PC-3 (cell line): ENCODE measurements at regions not wholly inside any gene's neighbourhood (a gene's known extent, or its start where the extent isn't known, plus 50 kb on each side); places are given as distances from the start of the nearest gene placed in this dataset.

Experiments
- CTCF ChIP-seq: fragments of 300-600 bp; sonication (generic); conservative IDR thresholded peaks from 2 replicates; pipeline ENCODE4 v1.5.1; 2017; ENCODE audit warnings: antibody characterized with exemption, low read depth, mild to moderate bottlenecking, low read length
- EZH2 ChIP-seq: fragments of 300-600 bp; sonication (generic); IDR thresholded peaks from one replicate; pipeline ENCODE4 v1.6.1; 2017; ENCODE audit warnings: antibody characterized with exemption, mild to moderate bottlenecking, low read length; ENCODE audit not compliant: unreplicated experiment

DNA sequence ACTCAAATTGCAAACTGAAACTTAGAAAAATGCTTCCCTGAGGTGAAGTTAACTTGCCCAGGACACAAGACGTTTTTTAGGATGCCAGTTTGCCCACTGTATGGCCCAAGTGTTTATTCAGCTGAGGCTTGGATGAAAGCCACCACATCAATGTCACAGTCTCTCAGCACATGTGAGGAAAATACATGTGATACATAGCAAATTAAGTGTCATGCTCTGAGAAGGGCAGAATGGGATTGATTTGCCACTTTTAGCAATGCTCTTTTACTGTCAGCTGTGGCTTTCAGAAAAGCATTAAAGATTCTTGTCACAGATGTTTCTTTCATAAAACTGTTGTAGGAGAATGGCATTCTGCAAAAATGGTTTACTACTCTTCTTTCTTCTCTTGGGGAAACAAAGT lies 165.5 kb downstream of the ZIC1 start:
- TF ChIP-seq CTCF (no peak), EZH2 (no peak)
